ENCODE measurements at regions not wholly inside any gene's neighbourhood (a gene's known extent, or its start where the extent isn't known, plus 50 kb on each side); places are given as distances from the start of the nearest gene placed in this dataset.

- TF ChIP-seq ATF3 (IDR thresholded peaks at IDR 0.05) = no peak
- TF ChIP-seq SP1 (IDR thresholded peaks at IDR 0.05) = no peak
These were observed 1355.1 kb upstream of the CRIM1 start (continued) for GRCh38 chr2:35000453-35000852.

- no peak for TF ChIP-seq ZBTB33 (IDR thresholded peaks at IDR 0.05)
- no peak for TF ChIP-seq ATF3 (IDR thresholded peaks at IDR 0.05)
- no peak for TF ChIP-seq HNF4G (IDR thresholded peaks at IDR 0.05)
- no peak for TF ChIP-seq YY1 (IDR thresholded peaks at IDR 0.05)
- no peak for TF ChIP-seq REST (IDR thresholded peaks at IDR 0.05)
- TF ChIP-seq CTCF (IDR thresholded peaks at IDR 0.05; ENCODE audit: low read depth, low read length, missing input control) = no peak
- no peak for TF ChIP-seq NR2F2 (IDR thresholded peaks at IDR 0.05)
- no peak for TF ChIP-seq TAF1 (conservative IDR thresholded peaks at IDR 0.05)
- no peak for TF ChIP-seq FOXA1 (IDR thresholded peaks at IDR 0.05)
- no peak for TF ChIP-seq EGR1 (IDR thresholded peaks at IDR 0.05; ENCODE audit: low read depth in 2 of 2)
- no peak for TF ChIP-seq SP1 (IDR thresholded peaks at IDR 0.05)
- TF ChIP-seq FOXA2 (IDR thresholded peaks at IDR 0.05) = no peak
- H3K27me3 ChIP-seq (ENCODE audit: control insufficient read depth in 4 of 4, insufficient read depth in 4 of 4, low read length in 3 of 4) = no peaks in the 10 kb centered on the region
- no peaks in the 10 kb centered on the region for H3K36me3 ChIP-seq (ENCODE audit: control insufficient read depth in 4 of 4, insufficient read depth in 3 of 4, low read depth in 1 of 4, low read length in 3 of 4)
- no peak for DNase-seq (ENCODE audit: low spot score)
- no peak overlapping the region for H3K27ac ChIP-seq (ENCODE audit: low read depth in 1 of 2, low read length in 2 of 2)
- H3K9ac ChIP-seq (ENCODE audit: low read depth in 1 of 2, low read length in 2 of 2) = no peak overlapping the region
- H3K4me1 ChIP-seq (ENCODE audit: control insufficient read depth in 4 of 4, insufficient read depth in 4 of 4, low read length in 3 of 4) = no peaks in the 10 kb centered on the region
- WGBS = 46% methylated on average over 5 of the region's 5 CpGs
- no peaks in the 10 kb centered on the region for H3K9me3 ChIP-seq (ENCODE audit: control insufficient read depth in 4 of 4, low read length in 3 of 4)
- no peak overlapping the region for H3K4me3 ChIP-seq (ENCODE audit: low read depth in 1 of 3, low read length in 3 of 3)
These were observed 1356.8 kb upstream of the CRIM1 start for GRCh38 chr2:34998741-34999140.

GRCh38 chr2:34997779-34998178, 1357.8 kb upstream of the CRIM1 start:
- H3K4me1 ChIP-seq (ENCODE audit: control insufficient read depth in 4 of 4, insufficient read depth in 4 of 4, low read length in 3 of 4) = no peaks in the 10 kb centered on the region
- peaks cover 0 to under 1% (median 0%) of the 10 kb centered on the region in 4 donors for H3K9me3 ChIP-seq (ENCODE audit: control insufficient read depth in 4 of 4, low read length in 3 of 4)
- H3K36me3 ChIP-seq (ENCODE audit: control insufficient read depth in 4 of 4, insufficient read depth in 3 of 4, low read depth in 1 of 4, low read length in 3 of 4) = no peaks in the 10 kb centered on the region
- no peak overlapping the region for H3K9ac ChIP-seq (ENCODE audit: low read depth in 1 of 2, low read length in 2 of 2)
- no peak overlapping the region for H3K27ac ChIP-seq (ENCODE audit: low read depth in 1 of 2, low read length in 2 of 2)
- H3K4me3 ChIP-seq (ENCODE audit: low read depth in 1 of 3, low read length in 3 of 3) = no peak overlapping the region
- no peaks in the 10 kb centered on the region for H3K27me3 ChIP-seq (ENCODE audit: control insufficient read depth in 4 of 4, insufficient read depth in 4 of 4, low read length in 3 of 4)
- WGBS = 70% methylated on average over 6 of the region's 6 CpGs
- no peak for DNase-seq (ENCODE audit: low spot score)
- TF ChIP-seq ZBTB33 (IDR thresholded peaks at IDR 0.05) (no peak), TAF1 (conservative IDR thresholded peaks at IDR 0.05) (no peak), HNF4A (conservative IDR thresholded peaks at IDR 0.05) (no peak), EGR1 (IDR thresholded peaks at IDR 0.05; ENCODE audit: low read depth in 2 of 2) (no peak), RXRA (IDR thresholded peaks at IDR 0.05) (no peak), FOXA2 (IDR thresholded peaks at IDR 0.05) (no peak), RAD21 (IDR thresholded peaks at IDR 0.05) (no peak), SP1 (IDR thresholded peaks at IDR 0.05) (no peak), FOXA1 (IDR thresholded peaks at IDR 0.05) (no peak), REST (IDR thresholded peaks at IDR 0.05) (no peak)
